ENCODE measurements at regions not wholly inside any gene's neighbourhood (a gene's known extent, or its start where the extent isn't known, plus 50 kb on each side); places are given as distances from the start of the nearest gene placed in this dataset.

GRCh38 chr1:29835874-29836273 is 599.6 kb downstream of the PTPRU start:
- no peak for TF ChIP-seq FOXP2 (optimal IDR thresholded peaks at IDR 0.05; ENCODE audit: borderline replicate concordance, extremely low read depth, extremely low read length, insufficient read depth)
- no peak for TF ChIP-seq POLR2AphosphoS5 (IDR thresholded peaks at IDR 0.05; ENCODE audit: low read depth, low read length)
- TF ChIP-seq SIN3A (IDR thresholded peaks at IDR 0.05; ENCODE audit: borderline replicate concordance, insufficient read depth, low read length) = no peak
- no peak for TF ChIP-seq TAF1 (IDR thresholded peaks at IDR 0.05; ENCODE audit: borderline replicate concordance, insufficient read depth, low read length)
- no peak for TF ChIP-seq REST (IDR thresholded peaks at IDR 0.05; ENCODE audit: insufficient read depth in 1 of 2, low read depth in 2 of 2, low read length in 2 of 2)

All from PFSK-1 (cell line).